GM21390 (cell line): ENCODE measurements at regions not wholly inside any gene's neighbourhood (a gene's known extent, or its start where the extent isn't known, plus 50 kb on each side); places are given as distances from the start of the nearest gene placed in this dataset.

Experiments
- ATAC-seq: cut with Tn5 transposase; IDR thresholded peaks from one replicate; pipeline ENCODE4 v1.9.1; 2021; ENCODE audit not compliant: unreplicated experiment

GRCh38 chr12:115762936-115763335, 514.6 kb downstream of the MED13L start:
- no peak for ATAC-seq

- no peak for ATAC-seq
Measured at GRCh38 chr12:115761784-115762183, 515.7 kb downstream of the MED13L start.

GRCh38 chr12:115760231-115760630, 517.3 kb downstream of the MED13L start:
- ATAC-seq = no peak

- ATAC-seq = no peak
Measured at GRCh38 chr12:115758877-115759620, 518.4 kb downstream of the MED13L start.

GRCh38 chr12:115758183-115758582, 519.3 kb downstream of the MED13L start:
- ATAC-seq = no peak

- ATAC-seq = no peak
Measured at GRCh38 chr12:115756804-115757203, 520.7 kb downstream of the MED13L start.

- no peak for ATAC-seq
Measured at GRCh38 chr12:115756271-115756670, 521.2 kb downstream of the MED13L start.

- no peak for ATAC-seq
Measured at GRCh38 chr12:115755725-115756085, 521.8 kb downstream of the MED13L start.

GRCh38 chr12:115755061-115755724, 522.3 kb downstream of the MED13L start:
- no peak for ATAC-seq

- ATAC-seq = no peak
Measured at GRCh38 chr12:115752913-115753726, 524.4 kb downstream of the MED13L start.

GRCh38 chr12:115752156-115752555, 525.3 kb downstream of the MED13L start:
- ATAC-seq = no peak

GRCh38 chr12:115750340-115750739, 527.2 kb downstream of the MED13L start:
- no peak for ATAC-seq

- no peak for ATAC-seq
Measured at GRCh38 chr12:115749071-115749841, 528.2 kb downstream of the MED13L start.

GRCh38 chr12:115740586-115741155, 536.8 kb downstream of the MED13L start:
- ATAC-seq = no peak

GRCh38 chr12:115737895-115738294, 539.6 kb downstream of the MED13L start:
- no peak for ATAC-seq

- no peak for ATAC-seq
Measured at GRCh38 chr12:115736360-115736759, 541.1 kb downstream of the MED13L start.

- ATAC-seq = no peak
Measured at GRCh38 chr12:115730975-115731541, 546.4 kb downstream of the MED13L start.

- no peak for ATAC-seq
Measured at GRCh38 chr12:115726691-115727090, 550.8 kb downstream of the MED13L start.

- ATAC-seq = no peak
Measured at GRCh38 chr12:115722181-115722580, 555.3 kb downstream of the MED13L start.

- ATAC-seq = no peak
Measured at GRCh38 chr12:115716551-115716950, 560.9 kb downstream of the MED13L start.
